Transverse colon (tissue), 3 donors: ENCODE measurements at regions not wholly inside any gene's neighbourhood (a gene's known extent, or its start where the extent isn't known, plus 50 kb on each side); places are given as distances from the start of the nearest gene placed in this dataset.
"Not testable (repeated sequence)": the region's sequence is repeated elsewhere in the genome, so short reads cannot be mapped to it uniquely, and the experiment has no call there.

ENCODE experiments used
- CTCF ChIP-seq, 5 experiments: fragments of 200-600 bp in 3 of 5; fragments of 450-650 bp in 2 of 5; sonication (generic) in 3 of 5; IDR thresholded peaks; 1 replicate in 2 of 5; 2 replicates in 3 of 5; pipeline ENCODE4 v1.5.1; 2016 to 2017; ENCODE audit warnings: antibody characterized with exemption in 5 of 5, inconsistent platforms in 3 of 5, mild to moderate bottlenecking in 2 of 5, moderate library complexity in 1 of 5
- POLR2A ChIP-seq: fragments of 450-650 bp; IDR thresholded peaks from one replicate; pipeline ENCODE4 v1.6.1; 2016; ENCODE audit warnings: antibody characterized with exemption, mild to moderate bottlenecking, moderate library complexity

GRCh38 chr1:161447760-161448332, 57.4 kb upstream of the FCGR2A start:
- not testable (repeated sequence) for TF ChIP-seq POLR2A; CTCF (IDR thresholded peaks at IDR 0.05)
